NT2/D1 (cell line): ENCODE measurements at regions not wholly inside any gene's neighbourhood (a gene's known extent, or its start where the extent isn't known, plus 50 kb on each side); places are given as distances from the start of the nearest gene placed in this dataset.
"Not testable (repeated sequence)": the region's sequence is repeated elsewhere in the genome, so short reads cannot be mapped to it uniquely, and the experiment has no call there.

Source experiments
- DNase-seq: peaks from one replicate; pipeline ENCODE4 v3.0.0-alpha.2; 2011; ENCODE audit warnings: low read depth, low spot score
- H3K27me3 ChIP-seq: 2 replicates; pipeline ENCODE4 v1.6.0; 2011; ENCODE audit warnings: mild to moderate bottlenecking; ENCODE audit not compliant: insufficient read length, insufficient read depth
- H3K36me3 ChIP-seq: 2 replicates; pipeline ENCODE4 v1.6.1; 2011; ENCODE audit warnings: mild to moderate bottlenecking, low read length, mixed read lengths; ENCODE audit not compliant: insufficient read depth, insufficient read length
- H3K4me1 ChIP-seq: 2 replicates; pipeline ENCODE4 v1.5.1; 2011; ENCODE audit not compliant: insufficient read depth, insufficient read length
- H3K4me3 ChIP-seq: 2 replicates; pipeline ENCODE4 v1.5.1; 2011; ENCODE audit warnings: low read depth; ENCODE audit not compliant: insufficient read length
- H3K9ac ChIP-seq: 2 replicates; pipeline ENCODE4 v1.6.0; 2011; ENCODE audit warnings: low read depth; ENCODE audit not compliant: insufficient read length
- H3K9me3 ChIP-seq: 2 replicates; pipeline ENCODE4 v1.5.1; 2011; ENCODE audit warnings: mild to moderate bottlenecking, low read length; ENCODE audit not compliant: insufficient read depth
- SUZ12 ChIP-seq: IDR thresholded peaks from 2 replicates; pipeline ENCODE4 v1.6.1; 2011; ENCODE audit not compliant: insufficient read length, insufficient read depth; ENCODE audit errors: extremely low read depth
- YY1 ChIP-seq: IDR thresholded peaks from 2 replicates; pipeline ENCODE4 v1.6.1; 2011; ENCODE audit not compliant: insufficient read length, insufficient read depth
- ZNF274 ChIP-seq: IDR thresholded peaks from 2 replicates; pipeline ENCODE4 v1.6.1; 2011; ENCODE audit warnings: mild to moderate bottlenecking, low read depth, low read length

- H3K9ac ChIP-seq, result no peak overlapping the region
- no peaks in the 10 kb centered on the region for H3K4me1 ChIP-seq
- DNase-seq, result no peak
- TF ChIP-seq ZNF274 (no peak), SUZ12 (no peak), YY1 (no peak)
- H3K27me3 ChIP-seq, result no peaks in the 10 kb centered on the region
- peaks cover 3% of the 10 kb centered on the region; the same call in 1 of the 2 replicates for H3K9me3 ChIP-seq
- H3K36me3 ChIP-seq, result no peaks in the 10 kb centered on the region
- H3K4me3 ChIP-seq, result no peak overlapping the region
Observed at GRCh38 chr6:68127074-68127473, 508.0 kb upstream of the ADGRB3 start.

DNA sequence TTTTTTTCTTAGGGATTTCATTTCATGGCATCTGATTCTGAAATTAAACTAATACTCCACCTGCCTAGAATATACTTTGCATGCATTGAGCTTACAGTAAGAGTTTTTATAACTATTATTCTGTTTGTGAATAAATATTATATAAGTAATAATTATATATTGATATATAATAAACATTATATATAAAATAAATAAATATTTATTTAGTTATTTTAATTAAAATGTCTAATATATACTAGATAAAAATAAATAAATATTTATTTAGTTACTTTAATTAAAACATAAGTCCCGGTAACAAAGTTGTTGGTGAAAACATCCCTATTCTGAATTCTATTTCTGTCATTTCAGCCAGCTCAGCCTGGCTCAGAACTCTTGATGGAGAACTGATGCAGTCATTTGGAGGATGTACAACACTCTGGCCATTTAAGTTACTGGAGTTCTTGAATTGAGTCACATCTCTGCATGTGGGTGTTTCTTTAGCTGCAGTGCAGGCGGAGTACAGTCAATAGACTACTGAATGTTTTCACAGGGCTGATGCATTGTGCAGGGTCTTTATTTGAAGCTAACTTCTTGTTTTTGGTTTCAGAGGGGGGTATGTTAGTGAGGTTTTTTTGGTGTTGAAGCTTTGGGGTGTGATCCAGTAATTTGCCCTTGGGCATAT lies 508.9 kb upstream of the ADGRB3 start:
- Histone ChIP-seq H3K9me3 (peaks cover 12% of the 10 kb centered on the region; the same call in 1 of the 2 replicates), H3K4me1 (no peaks in the 10 kb centered on the region), H3K36me3 (no peaks in the 10 kb centered on the region), H3K4me3 (no peak overlapping the region), H3K9ac (no peak overlapping the region), H3K27me3 (no peaks in the 10 kb centered on the region)
- TF ChIP-seq SUZ12, result no peak
- TF ChIP-seq YY1, result no peak
- TF ChIP-seq ZNF274, result no peak
- DNase-seq, result no peak

GRCh38 chr6:68122975-68123374 lies 512.1 kb upstream of the ADGRB3 start:
- not testable (repeated sequence) for DNase-seq, H3K4me3 ChIP-seq, H3K36me3 ChIP-seq, H3K4me1 ChIP-seq, H3K9ac ChIP-seq, H3K27me3 ChIP-seq
- peaks cover 15% of the 10 kb centered on the region; the same call in 1 of the 2 replicates for H3K9me3 ChIP-seq

DNA sequence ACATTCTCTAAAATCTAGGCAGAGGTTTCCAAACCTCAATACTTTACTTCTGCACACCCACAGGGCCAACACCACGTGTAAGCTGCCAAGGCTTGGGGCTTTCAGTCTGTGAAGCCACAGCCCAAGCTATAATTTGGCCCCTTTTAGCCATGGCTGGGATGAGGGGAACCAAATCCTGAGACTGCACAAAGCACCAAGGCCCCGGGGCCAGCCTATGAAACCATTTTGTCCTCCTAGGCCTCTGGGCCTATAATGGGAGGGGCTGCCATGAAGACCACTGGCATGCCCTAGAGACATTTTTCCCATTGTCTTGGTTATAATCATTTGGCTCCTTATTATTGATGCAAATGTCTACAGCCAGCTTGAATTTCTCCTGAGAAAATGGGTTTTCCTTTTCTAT lies 513.0 kb upstream of the ADGRB3 start:
- H3K9ac ChIP-seq, result no peak overlapping the region
- no peaks in the 10 kb centered on the region for H3K4me1 ChIP-seq
- TF ChIP-seq SUZ12, result no peak
- TF ChIP-seq ZNF274, result no peak
- TF ChIP-seq YY1, result no peak
- no peak overlapping the region for H3K4me3 ChIP-seq
- no peak for DNase-seq
- H3K36me3 ChIP-seq, result no peaks in the 10 kb centered on the region
- peaks cover 15% of the 10 kb centered on the region; the same call in 1 of the 2 replicates for H3K9me3 ChIP-seq
- H3K27me3 ChIP-seq, result no peaks in the 10 kb centered on the region

DNA sequence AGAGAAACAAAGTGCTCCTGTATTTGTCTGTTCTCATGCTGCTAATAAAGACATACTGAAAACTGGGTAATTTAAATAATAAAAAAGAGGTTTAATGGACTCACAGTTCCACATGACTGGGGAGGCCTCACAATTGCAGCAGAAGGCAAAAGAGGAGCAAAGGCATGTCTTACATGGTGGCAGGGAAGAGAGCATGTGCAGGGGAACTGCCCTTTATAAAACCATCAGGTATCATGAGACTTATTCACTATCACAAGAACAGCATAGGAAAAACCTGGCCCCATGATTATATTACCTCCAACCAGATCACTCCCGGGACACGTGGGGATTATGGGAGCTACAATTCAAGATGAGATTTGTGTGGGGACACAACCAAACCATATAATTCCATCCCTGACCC lies 514.1 kb upstream of the ADGRB3 start:
- H3K4me3 ChIP-seq, H3K36me3 ChIP-seq, H3K4me1 ChIP-seq, H3K9ac ChIP-seq, DNase-seq, H3K27me3 ChIP-seq: not testable (repeated sequence)
- peaks cover 15% of the 10 kb centered on the region; the same call in 1 of the 2 replicates for H3K9me3 ChIP-seq

GRCh38 chr6:68114463-68115047 lies 520.5 kb upstream of the ADGRB3 start:
- Histone ChIP-seq H3K9ac (no peak overlapping the region), H3K9me3 (no peaks in the 10 kb centered on the region)

DNA sequence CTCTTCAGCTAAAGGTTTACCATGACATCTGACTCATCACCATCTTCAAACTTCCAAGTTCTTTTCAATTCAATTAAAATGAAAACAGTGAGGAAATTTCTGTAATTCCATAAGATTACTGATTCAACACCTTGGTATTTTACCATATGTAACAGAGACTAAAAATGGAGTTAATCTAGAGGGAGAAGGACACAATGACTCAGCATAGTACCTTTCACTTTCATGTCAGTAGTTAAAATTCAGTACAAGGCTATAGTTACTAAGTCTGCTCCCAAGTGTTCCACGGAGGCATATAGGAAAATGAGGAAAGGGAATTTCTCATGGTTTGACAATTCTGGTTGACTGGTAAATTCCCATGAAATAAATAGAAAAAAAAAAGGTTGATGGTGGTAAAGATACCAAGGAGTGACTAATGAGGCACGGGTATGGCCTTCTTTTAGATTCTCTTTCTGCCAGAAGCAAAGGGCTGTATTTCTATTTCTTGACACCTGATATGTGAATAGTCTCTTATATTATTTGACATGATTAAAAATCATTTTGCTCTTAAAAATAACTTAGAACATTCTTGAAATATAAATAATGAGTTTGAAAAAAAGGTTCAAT lies 526.7 kb upstream of the ADGRB3 start:
- no peak overlapping the region for H3K9ac ChIP-seq
- DNase-seq, result no peak
- no peaks in the 10 kb centered on the region for H3K4me1 ChIP-seq
- H3K27me3 ChIP-seq, result no peaks in the 10 kb centered on the region
- no peaks in the 10 kb centered on the region for H3K36me3 ChIP-seq
- H3K4me3 ChIP-seq, result no peak overlapping the region
- no peak for TF ChIP-seq ZNF274
- no peak for TF ChIP-seq SUZ12
- TF ChIP-seq YY1, result no peak
- no peaks in the 10 kb centered on the region for H3K9me3 ChIP-seq

More at GRCh38 chr6:68114463-68115047, 520.5 kb upstream of the ADGRB3 start:
- H3K4me3 ChIP-seq, result no peak overlapping the region
- no peaks in the 10 kb centered on the region for H3K27me3 ChIP-seq
- TF ChIP-seq SUZ12 (no peak), YY1 (no peak), ZNF274 (no peak)
- DNase-seq, result no peak
- H3K36me3 ChIP-seq, result no peaks in the 10 kb centered on the region
- no peaks in the 10 kb centered on the region for H3K4me1 ChIP-seq
